Right lobe of liver (tissue), 6 donors: ENCODE measurements at regions not wholly inside any gene's neighbourhood (a gene's known extent, or its start where the extent isn't known, plus 50 kb on each side); places are given as distances from the start of the nearest gene placed in this dataset.

Experiments
- ATAC-seq, 4 donors: fragments of 200-7000 bp; cut with Tn5 transposase; one replicate each; pipeline ENCODE4 v1.9.1; 2020; ENCODE audit warnings: mild to moderate bottlenecking in 4 of 4, moderate library complexity in 4 of 4
- DNase-seq, 3 donors: peaks; one replicate each; pipeline ENCODE4 v3.0.0-alpha.2; 2020
- H3K27ac ChIP-seq, 3 donors: fragments of 200-600 bp; one replicate each; pipeline ENCODE4 v1.8.0; 2022
- H3K27me3 ChIP-seq, 2 donors: fragments of 200-600 bp; one replicate each; pipeline ENCODE4 v1.8.0; 2022
- H3K36me3 ChIP-seq, 4 donors: fragments of 200-600 bp; sonication (generic) in 1 of 4; one replicate each; pipeline versions ENCODE4 v1.5.1 to v1.8.0; 2017 to 2022; ENCODE audit warnings: control low read depth in 1 of 4
- H3K4me1 ChIP-seq, 4 donors: fragments of 200-600 bp; sonication (generic) in 1 of 4; one replicate each; pipeline versions ENCODE4 v1.5.1 to v1.8.0; 2017 to 2022; ENCODE audit warnings: control low read depth in 1 of 4
- H3K4me3 ChIP-seq, 3 donors: fragments of 200-600 bp; one replicate each; pipeline ENCODE4 v1.8.0; 2022
- H3K9me3 ChIP-seq, 4 donors: fragments of 200-600 bp; sonication (generic) in 1 of 4; one replicate each; pipeline versions ENCODE4 v1.5.1 to v1.8.0; 2017 to 2022; ENCODE audit warnings: control low read depth in 1 of 4
- POLR2A ChIP-seq: fragments of 450-650 bp; IDR thresholded peaks from one replicate; pipeline ENCODE4 v1.6.1; 2017; ENCODE audit warnings: antibody characterized with exemption, mild to moderate bottlenecking
- whole genome bisulfite sequencing: methylation state at CpG from one replicate; pipeline ENCODE4 v1.1.6; 2018; ENCODE audit warnings: low coverage, low lambda C conversion rate; ENCODE audit not compliant: insufficient coverage; ENCODE audit errors: missing lambda C conversion rate; 5-methylcytosine and 5-hydroxymethylcytosine counted together
- intact Hi-C, 2 donors: fragments of 100-400 bp; cut with DNase I; formaldehyde crosslinking; loops; one replicate each; pipeline versions ENCODE4 v1.11.2 to v1.14.1; 2022
- TF ChIP-seq, protein P1 (sequence below), 4 donors: fragments of 200-600 bp in 3 of 4; fragments of 450-650 bp in 1 of 4; IDR thresholded peaks; one replicate each; pipeline versions ENCODE4 v1.5.1 to v1.8.0; 2016 to 2022; ENCODE audit warnings: antibody characterized with exemption in 4 of 4, mild to moderate bottlenecking in 2 of 4
- donor health status: DM: no; HTN: yes; CAD: no.
- donor health status: DM: no; HTN: no; CAD: no.
- donor health status: DM: no; HTN: no; CAD: no.
- donor health status: DM: no; HTN: yes; CAD: no.
- donor health status: DM: no; HTN: yes; CAD: no.

DNA sequence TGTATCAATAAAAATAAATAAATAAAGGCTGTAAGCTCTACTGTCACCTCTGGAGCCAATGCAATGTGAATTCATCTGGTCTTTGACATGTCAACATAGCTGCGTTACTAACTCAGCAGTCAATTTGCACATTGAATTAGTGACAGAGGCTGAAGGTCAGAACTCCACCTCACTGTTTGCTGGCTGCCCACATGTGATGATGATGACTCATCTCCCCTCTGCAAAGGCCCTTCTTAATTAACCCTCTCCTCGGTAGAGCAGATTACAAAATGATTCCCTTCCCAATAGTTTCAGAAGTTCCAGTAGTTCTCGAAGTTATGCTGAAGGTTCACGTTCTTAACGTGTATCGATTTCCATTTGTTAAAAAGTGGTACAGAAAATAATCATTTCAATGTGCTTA is 1626.0 kb upstream of the TENM3 start:
- no peak for TF ChIP-seq POLR2A
- TF ChIP-seq, protein P1, sequence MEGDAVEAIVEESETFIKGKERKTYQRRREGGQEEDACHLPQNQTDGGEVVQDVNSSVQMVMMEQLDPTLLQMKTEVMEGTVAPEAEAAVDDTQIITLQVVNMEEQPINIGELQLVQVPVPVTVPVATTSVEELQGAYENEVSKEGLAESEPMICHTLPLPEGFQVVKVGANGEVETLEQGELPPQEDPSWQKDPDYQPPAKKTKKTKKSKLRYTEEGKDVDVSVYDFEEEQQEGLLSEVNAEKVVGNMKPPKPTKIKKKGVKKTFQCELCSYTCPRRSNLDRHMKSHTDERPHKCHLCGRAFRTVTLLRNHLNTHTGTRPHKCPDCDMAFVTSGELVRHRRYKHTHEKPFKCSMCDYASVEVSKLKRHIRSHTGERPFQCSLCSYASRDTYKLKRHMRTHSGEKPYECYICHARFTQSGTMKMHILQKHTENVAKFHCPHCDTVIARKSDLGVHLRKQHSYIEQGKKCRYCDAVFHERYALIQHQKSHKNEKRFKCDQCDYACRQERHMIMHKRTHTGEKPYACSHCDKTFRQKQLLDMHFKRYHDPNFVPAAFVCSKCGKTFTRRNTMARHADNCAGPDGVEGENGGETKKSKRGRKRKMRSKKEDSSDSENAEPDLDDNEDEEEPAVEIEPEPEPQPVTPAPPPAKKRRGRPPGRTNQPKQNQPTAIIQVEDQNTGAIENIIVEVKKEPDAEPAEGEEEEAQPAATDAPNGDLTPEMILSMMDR (IDR thresholded peaks at IDR 0.05): no peak
- ATAC-seq: peak in 1 of 4 donors; percentile 23
- intact Hi-C loops: no loop called here
- H3K36me3 ChIP-seq: no peaks in the 10 kb centered on the region
- no peaks in the 10 kb centered on the region for H3K9me3 ChIP-seq
- 59% methylated on average over 6 of the region's 6 CpGs for WGBS
- no peak overlapping the region for H3K4me3 ChIP-seq
- no peak for DNase-seq
- H3K4me1 ChIP-seq: no peaks in the 10 kb centered on the region
- no peak overlapping the region for H3K27ac ChIP-seq
- no peaks in the 10 kb centered on the region for H3K27me3 ChIP-seq

DNA sequence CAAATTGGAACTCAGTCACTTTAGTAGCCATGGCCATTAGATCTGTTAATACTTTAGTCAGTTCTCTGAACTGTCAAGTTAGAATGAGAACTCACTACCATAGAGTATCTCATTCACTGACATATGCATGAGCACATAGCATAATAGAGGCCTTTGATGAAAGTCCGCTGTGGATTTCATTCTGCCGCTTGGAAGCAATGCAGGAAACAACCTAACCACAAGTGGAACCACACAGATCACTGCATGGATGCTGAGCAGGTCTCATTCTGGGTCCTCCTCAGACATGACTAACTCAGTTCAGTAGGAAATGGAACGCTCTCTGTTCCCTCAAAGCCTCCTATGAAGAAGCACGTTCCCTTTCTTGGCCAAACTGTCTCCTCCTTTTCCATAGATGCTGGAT is 1624.8 kb upstream of the TENM3 start:
- 31% methylated on average over 3 of the region's 4 CpGs for WGBS
- intact Hi-C loops: no loop called here
- no peaks in the 10 kb centered on the region for H3K9me3 ChIP-seq
- TF ChIP-seq, protein P1 (IDR thresholded peaks at IDR 0.05): no peak
- TF ChIP-seq POLR2A: no peak
- H3K4me1 ChIP-seq: no peaks in the 10 kb centered on the region
- no peaks in the 10 kb centered on the region for H3K27me3 ChIP-seq
- H3K36me3 ChIP-seq: no peaks in the 10 kb centered on the region
- ATAC-seq (no peak), DNase-seq (no peak)
- no peak overlapping the region for H3K4me3 ChIP-seq
- H3K27ac ChIP-seq: no peak overlapping the region

DNA sequence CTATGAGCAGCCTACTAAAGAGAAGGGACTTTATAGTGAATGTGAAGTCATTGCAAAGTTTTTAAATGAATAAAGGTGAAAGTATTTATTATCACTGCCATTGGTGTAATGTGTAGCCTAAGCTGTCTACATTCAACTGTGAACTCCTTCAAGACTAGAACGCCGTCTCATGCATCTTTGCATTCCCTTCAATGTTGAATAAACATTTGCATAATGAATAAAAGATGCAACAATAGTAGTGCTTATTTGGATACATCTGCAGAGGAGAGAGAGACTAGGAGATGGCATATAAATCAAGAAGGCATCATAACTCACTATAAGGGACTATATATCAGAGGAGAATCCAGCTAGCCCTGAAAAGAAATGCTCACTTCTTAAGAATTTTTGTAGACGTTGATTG is 1623.8 kb upstream of the TENM3 start:
- no peak for ATAC-seq
- Histone ChIP-seq H3K4me1 (no peaks in the 10 kb centered on the region), H3K27ac (no peak overlapping the region), H3K4me3 (no peak overlapping the region), H3K36me3 (no peaks in the 10 kb centered on the region), H3K9me3 (no peaks in the 10 kb centered on the region), H3K27me3 (no peaks in the 10 kb centered on the region)
- no peak for DNase-seq
- TF ChIP-seq, protein P1 (IDR thresholded peaks at IDR 0.05): no peak
- no peak for TF ChIP-seq POLR2A
- intact Hi-C loops: no loop called here
- WGBS: 29% methylated on average over 3 of the region's 3 CpGs

DNA sequence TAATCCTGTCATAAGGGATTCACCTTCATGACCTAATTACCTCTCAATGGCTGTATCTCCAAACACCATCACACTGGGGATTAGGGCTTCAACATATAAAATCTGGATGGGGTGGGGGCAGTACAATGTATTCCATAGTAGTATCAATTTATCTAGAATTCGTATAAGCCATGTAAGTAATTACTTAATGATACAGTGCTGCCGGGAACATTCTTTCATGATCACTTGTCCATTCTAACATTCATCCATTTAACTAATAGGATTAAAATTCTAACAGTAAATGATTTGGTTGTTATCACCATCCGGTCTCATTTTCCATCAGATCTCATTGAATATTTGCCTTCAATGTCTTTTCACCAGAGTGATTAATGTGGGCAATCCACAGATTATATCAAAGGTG is 1620.9 kb upstream of the TENM3 start:
- Histone ChIP-seq H3K36me3 (no peaks in the 10 kb centered on the region), H3K27me3 (no peaks in the 10 kb centered on the region), H3K27ac (no peak overlapping the region), H3K4me3 (no peak overlapping the region), H3K9me3 (no peaks in the 10 kb centered on the region), H3K4me1 (no peaks in the 10 kb centered on the region)
- ATAC-seq: no peak
- TF ChIP-seq POLR2A: no peak
- 39% methylated on average over 3 of the region's 3 CpGs for WGBS
- DNase-seq: no peak
- intact Hi-C loops: no loop called here

DNA sequence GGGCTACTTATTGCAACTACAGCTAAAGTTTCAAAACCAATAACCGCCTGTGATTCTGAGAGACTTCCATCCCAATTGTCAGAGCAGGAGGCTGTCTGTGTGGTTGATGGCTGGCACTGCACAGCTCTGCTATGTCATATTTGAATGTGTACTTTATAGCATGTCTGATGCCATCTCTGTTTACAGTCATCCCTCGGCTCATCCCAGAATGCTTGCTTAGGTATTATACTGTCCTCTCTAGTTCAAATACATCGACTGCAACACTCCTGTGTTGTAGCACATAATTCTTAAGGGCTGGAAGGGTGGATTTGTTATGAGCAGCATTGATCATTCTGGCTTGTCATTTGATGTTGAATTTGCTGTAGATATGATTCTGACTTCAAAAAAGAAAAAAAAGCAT is 1617.5 kb upstream of the TENM3 start:
- Histone ChIP-seq H3K4me1 (no peaks in the 10 kb centered on the region), H3K27me3 (no peaks in the 10 kb centered on the region), H3K36me3 (no peaks in the 10 kb centered on the region), H3K9me3 (no peaks in the 10 kb centered on the region), H3K4me3 (no peak overlapping the region), H3K27ac (no peak overlapping the region)
- WGBS: 58% methylated on average over 3 of the region's 3 CpGs
- intact Hi-C loops: no loop called here
- DNase-seq (no peak), ATAC-seq (no peak)
- TF ChIP-seq, protein P1 (IDR thresholded peaks at IDR 0.05): no peak
- no peak for TF ChIP-seq POLR2A
